CD14-positive monocyte (primary cell): ENCODE measurements at regions not wholly inside any gene's neighbourhood (a gene's known extent, or its start where the extent isn't known, plus 50 kb on each side); places are given as distances from the start of the nearest gene placed in this dataset.
A peak's percentile ranks its signal among the peaks of the same experiment; 100 is the strongest.

Experiments
- DNase-seq, 3 donors: peaks; one replicate each; pipeline ENCODE4 v3.0.0-alpha.2; 2011 to 2022
- H2AFZ ChIP-seq: 2 replicates; pipeline ENCODE4 v1.6.0; 2012; ENCODE audit warnings: mild to moderate bottlenecking, low read depth, low read length, inconsistent platforms; ENCODE audit not compliant: insufficient read depth, poor library complexity, severe bottlenecking
- H3K27ac ChIP-seq, 2 donors: 1 replicate in 1 of 2; 2 replicates in 1 of 2; pipeline ENCODE4 v1.5.1; 2012 to 2013; ENCODE audit warnings: low read length in 2 of 2, control low read depth in 1 of 2, inconsistent platforms in 1 of 2, low read depth in 1 of 2, mild to moderate bottlenecking in 1 of 2
- H3K27me3 ChIP-seq, 2 donors: one replicate each; pipeline versions ENCODE4 v1.6.0 to v1.6.1; 2011 to 2013; ENCODE audit warnings: low read length in 2 of 2; ENCODE audit not compliant: control insufficient read depth in 2 of 2, insufficient read depth in 2 of 2
- H3K36me3 ChIP-seq, 2 donors: replicated peaks in 1 of 2; 1 replicate in 1 of 2; 2 replicates in 1 of 2; pipeline versions ENCODE4 v1.5.1 to v1.6.1; 2012 to 2013; ENCODE audit warnings: low read length in 2 of 2, control low read depth in 1 of 2, inconsistent platforms in 1 of 2, mild to moderate bottlenecking in 1 of 2; ENCODE audit not compliant: insufficient read depth in 2 of 2, control insufficient read depth in 1 of 2
- H3K4me1 ChIP-seq, 2 donors: 1 replicate in 1 of 2; 2 replicates in 1 of 2; pipeline versions ENCODE4 v1.5.1 to v1.6.1; 2012 to 2013; ENCODE audit warnings: low read length in 2 of 2, control low read depth in 1 of 2, inconsistent platforms in 1 of 2, mild to moderate bottlenecking in 1 of 2, moderate library complexity in 1 of 2; ENCODE audit not compliant: insufficient read depth in 2 of 2, control insufficient read depth in 1 of 2
- H3K4me2 ChIP-seq: replicated peaks from 2 replicates; pipeline ENCODE3; 2012; ENCODE audit warnings: low read length, moderate library complexity, mild to moderate bottlenecking; ENCODE audit not compliant: poor library complexity, severe bottlenecking; ENCODE audit errors: extremely low read depth
- H3K4me3 ChIP-seq, 3 experiments: fragments of 200-600 bp in 1 of 3; sonication (generic) in 1 of 3; replicated peaks in 1 of 3; 1 replicate in 2 of 3; 2 replicates in 1 of 3; pipeline ENCODE4 v1.5.1; 2011 to 2013; ENCODE audit warnings: low read length in 3 of 3, mild to moderate bottlenecking in 3 of 3, control low read depth in 2 of 3, low read depth in 2 of 3, inconsistent platforms in 1 of 3, moderate library complexity in 1 of 3
- H3K79me2 ChIP-seq: 2 replicates; pipeline ENCODE4 v1.6.0; 2012; ENCODE audit warnings: mild to moderate bottlenecking, control low read depth, inconsistent platforms, low read length, moderate library complexity; ENCODE audit not compliant: insufficient read depth
- H3K9ac ChIP-seq: 2 replicates; pipeline ENCODE4 v1.6.0; 2017; ENCODE audit warnings: low read length, mild to moderate bottlenecking; ENCODE audit not compliant: insufficient read depth, poor library complexity, severe bottlenecking
- H3K9me3 ChIP-seq, 2 donors: replicated peaks in 1 of 2; 1 replicate in 1 of 2; 2 replicates in 1 of 2; pipeline versions ENCODE4 v1.5.1 to v1.6.1; 2012 to 2013; ENCODE audit warnings: low read length in 2 of 2, control low read depth in 1 of 2; ENCODE audit not compliant: control insufficient read depth in 1 of 2, insufficient read depth in 1 of 2
- H4K20me1 ChIP-seq: 2 replicates; pipeline ENCODE4 v1.6.0; 2012; ENCODE audit warnings: mild to moderate bottlenecking, low read length, control low read depth, moderate library complexity; ENCODE audit not compliant: insufficient read depth
- H3K27ac Mint-ChIP-seq, 7 donors: one replicate each; pipeline ENCODE4 v1.8.0; 2020; ENCODE audit warnings: mild to moderate bottlenecking in 7 of 7, mixed read lengths in 7 of 7, moderate library complexity in 6 of 7, inconsistent platforms in 2 of 7
- H3K27me3 Mint-ChIP-seq, 3 donors: one replicate each; pipeline ENCODE4 v1.8.0; 2021 to 2022; ENCODE audit warnings: low read depth in 3 of 3, mild to moderate bottlenecking in 3 of 3, mixed read lengths in 3 of 3, moderate library complexity in 3 of 3, inconsistent platforms in 1 of 3
- H3K36me3 Mint-ChIP-seq, 2 donors: one replicate each; pipeline ENCODE4 v1.8.0; 2020; ENCODE audit warnings: mixed read lengths in 2 of 2, inconsistent platforms in 1 of 2, mild to moderate bottlenecking in 1 of 2
- H3K4me1 Mint-ChIP-seq: one replicate; pipeline ENCODE4 v1.8.0; 2020; ENCODE audit warnings: mild to moderate bottlenecking, mixed read lengths
- H3K4me3 Mint-ChIP-seq, 2 donors: one replicate each; pipeline ENCODE4 v1.8.0; 2020; ENCODE audit warnings: mild to moderate bottlenecking in 2 of 2, mixed read lengths in 2 of 2, moderate library complexity in 1 of 2
- H3K9me3 Mint-ChIP-seq, 7 donors: one replicate each; pipeline ENCODE4 v1.8.0; 2020 to 2022; ENCODE audit warnings: mixed read lengths in 7 of 7, mild to moderate bottlenecking in 6 of 7, moderate library complexity in 6 of 7, inconsistent platforms in 2 of 7
- WGBS: methylation state at CpG from one replicate; pipeline ENCODE4 v1.1.5; 2013; ENCODE audit warnings: missing lambda C conversion rate; ENCODE audit not compliant: insufficient coverage; 5-methylcytosine and 5-hydroxymethylcytosine counted together
- intact Hi-C, 2 donors: fragments of 100-400 bp; cut with micrococcal nuclease; formaldehyde crosslinking; loops; one replicate each; pipeline versions ENCODE4 v1.15.0 to v1.15.1; 2023
- TF ChIP-seq, protein P1 (sequence below): fragments of 200-600 bp; IDR thresholded peaks from one replicate; pipeline ENCODE4 v1.8.0; 2022; ENCODE audit warnings: antibody characterized with exemption, mild to moderate bottlenecking

DNA sequence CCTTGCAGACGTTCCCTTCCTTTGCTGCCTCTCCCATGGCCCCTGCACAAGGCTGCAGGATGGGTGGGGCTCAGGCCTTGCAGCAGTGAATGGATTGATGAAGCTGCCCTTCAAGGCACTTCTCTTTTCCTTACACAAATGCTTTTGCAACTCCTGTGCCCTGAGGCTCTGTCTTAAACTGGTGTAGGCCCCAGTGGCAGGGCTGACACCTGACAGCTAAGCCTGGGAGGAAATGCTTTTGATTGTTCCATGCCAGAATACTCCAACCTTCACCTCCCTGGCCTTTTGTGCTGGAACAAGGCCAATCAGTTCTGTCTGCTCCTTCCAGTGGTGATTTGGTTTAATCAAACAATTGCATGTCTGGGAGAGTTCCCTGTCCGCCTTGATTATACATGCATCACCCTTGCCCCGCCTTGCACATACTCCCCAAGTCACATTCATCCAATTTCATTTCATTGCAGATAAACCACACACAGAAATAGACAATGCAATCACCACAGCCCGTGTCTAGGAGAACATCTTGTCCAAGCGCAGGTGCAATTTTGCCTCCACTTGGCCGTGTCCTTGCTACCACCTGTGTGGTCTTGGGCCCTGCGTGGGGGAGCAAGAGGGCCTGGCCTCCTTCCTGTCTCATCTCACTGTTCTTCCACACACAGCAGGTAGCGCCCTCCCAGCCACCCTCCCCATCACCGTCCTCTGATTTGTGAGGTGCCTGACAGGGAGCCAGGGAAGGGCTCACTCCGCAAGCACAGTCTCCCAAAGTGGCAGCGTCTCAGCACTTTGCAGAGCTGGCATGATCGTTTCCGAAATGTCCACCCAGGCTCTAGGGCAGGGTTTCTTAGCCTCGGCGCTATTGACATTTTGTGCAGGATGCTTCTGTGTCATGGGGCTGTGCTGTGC, 120.4 kb downstream of the CDH26 start:
- Histone ChIP-seq H2AFZ (no peak overlapping the region), H3K4me3 (peak overlapping the region in 1 of 3 experiments; percentile 24), H3K27me3 (no peaks in the 10 kb centered on the region), H3K9me3 (no peaks in the 10 kb centered on the region), H3K27ac (peak overlapping the region; percentile 58 to 79), H3K4me1 (peaks cover 42 to 47% of the 10 kb centered on the region in 2 donors), H3K9ac (peak overlapping the region; percentile 15), H3K79me2 (no peaks in the 10 kb centered on the region), H3K36me3 (no peaks in the 10 kb centered on the region), H3K4me2 (peak overlapping the region; percentile 25), H4K20me1 (no peaks in the 10 kb centered on the region)
- intact Hi-C loops = no loop called here
- Mint-ChIP-seq H3K27me3 (peaks cover 0 to 2% (median 0%) of the 10 kb centered on the region in 3 donors), H3K27ac (peak overlapping the region; percentile 40 to 86 (median 82)), H3K4me3 (peak overlapping the region in 1 of 2 donors; percentile 17), H3K4me1 (peaks cover 45% of the 10 kb centered on the region), H3K36me3 (peaks cover 5 to 8% of the 10 kb centered on the region in 2 donors), H3K9me3 (no peaks in the 10 kb centered on the region)
- TF ChIP-seq, protein P1, sequence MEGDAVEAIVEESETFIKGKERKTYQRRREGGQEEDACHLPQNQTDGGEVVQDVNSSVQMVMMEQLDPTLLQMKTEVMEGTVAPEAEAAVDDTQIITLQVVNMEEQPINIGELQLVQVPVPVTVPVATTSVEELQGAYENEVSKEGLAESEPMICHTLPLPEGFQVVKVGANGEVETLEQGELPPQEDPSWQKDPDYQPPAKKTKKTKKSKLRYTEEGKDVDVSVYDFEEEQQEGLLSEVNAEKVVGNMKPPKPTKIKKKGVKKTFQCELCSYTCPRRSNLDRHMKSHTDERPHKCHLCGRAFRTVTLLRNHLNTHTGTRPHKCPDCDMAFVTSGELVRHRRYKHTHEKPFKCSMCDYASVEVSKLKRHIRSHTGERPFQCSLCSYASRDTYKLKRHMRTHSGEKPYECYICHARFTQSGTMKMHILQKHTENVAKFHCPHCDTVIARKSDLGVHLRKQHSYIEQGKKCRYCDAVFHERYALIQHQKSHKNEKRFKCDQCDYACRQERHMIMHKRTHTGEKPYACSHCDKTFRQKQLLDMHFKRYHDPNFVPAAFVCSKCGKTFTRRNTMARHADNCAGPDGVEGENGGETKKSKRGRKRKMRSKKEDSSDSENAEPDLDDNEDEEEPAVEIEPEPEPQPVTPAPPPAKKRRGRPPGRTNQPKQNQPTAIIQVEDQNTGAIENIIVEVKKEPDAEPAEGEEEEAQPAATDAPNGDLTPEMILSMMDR = no peak
- DNase-seq = peak; percentile 40 to 61 (median 47)
- WGBS = 72% methylated on average over 15 of the region's 15 CpGs

DNA sequence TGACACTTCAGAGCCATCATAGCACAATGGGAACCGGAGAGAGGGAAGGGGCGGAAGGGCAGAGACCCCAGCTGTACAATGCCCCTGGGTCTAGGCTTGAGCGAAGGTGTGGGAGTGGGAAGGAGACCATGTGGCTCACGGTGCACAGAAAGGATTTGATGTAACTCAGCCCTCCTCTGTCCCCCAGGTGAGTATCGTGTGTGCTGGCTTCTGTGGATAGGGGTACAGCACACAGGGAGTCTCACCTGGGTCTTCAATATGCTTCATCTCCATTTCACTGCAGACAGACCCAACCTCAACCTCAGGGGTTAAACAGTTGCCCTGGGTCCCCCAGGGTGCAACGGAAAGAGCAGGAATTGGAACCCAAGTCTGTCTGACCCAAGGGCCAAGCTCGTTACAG, 122.2 kb downstream of the CDH26 start:
- Histone ChIP-seq H4K20me1 (no peaks in the 10 kb centered on the region), H3K27ac (peak overlapping the region in 1 of 2 donors; percentile 79), H3K4me1 (peaks cover 42 to 47% of the 10 kb centered on the region in 2 donors), H2AFZ (no peak overlapping the region), H3K4me2 (no peak overlapping the region), H3K9ac (no peak overlapping the region), H3K4me3 (no peak overlapping the region), H3K79me2 (no peaks in the 10 kb centered on the region), H3K36me3 (no peaks in the 10 kb centered on the region), H3K27me3 (no peaks in the 10 kb centered on the region), H3K9me3 (no peaks in the 10 kb centered on the region)
- intact Hi-C loops = no loop called here
- Mint-ChIP-seq H3K27ac (no peak overlapping the region), H3K4me1 (peaks cover 47% of the 10 kb centered on the region), H3K4me3 (no peak overlapping the region), H3K27me3 (peaks cover 0 to 4% (median 2%) of the 10 kb centered on the region in 3 donors), H3K9me3 (peaks cover 0 to 1% (median 0%) of the 10 kb centered on the region in 7 donors), H3K36me3 (peaks cover 5 to 8% of the 10 kb centered on the region in 2 donors)
- no peak for DNase-seq
- WGBS = no CpG with 5 or more reads among the region's 7 CpGs
- TF ChIP-seq, protein P1 = no peak
